GM21619 (cell line): ENCODE measurements at regions not wholly inside any gene's neighbourhood (a gene's known extent, or its start where the extent isn't known, plus 50 kb on each side); places are given as distances from the start of the nearest gene placed in this dataset.

Source experiments
- ATAC-seq: cut with Tn5 transposase; IDR thresholded peaks from one replicate; pipeline ENCODE4 v1.9.1; 2021; ENCODE audit not compliant: unreplicated experiment

GRCh38 chr1:98211271-98211845, 290.5 kb upstream of the DPYD start:
- ATAC-seq = no peak

DNA sequence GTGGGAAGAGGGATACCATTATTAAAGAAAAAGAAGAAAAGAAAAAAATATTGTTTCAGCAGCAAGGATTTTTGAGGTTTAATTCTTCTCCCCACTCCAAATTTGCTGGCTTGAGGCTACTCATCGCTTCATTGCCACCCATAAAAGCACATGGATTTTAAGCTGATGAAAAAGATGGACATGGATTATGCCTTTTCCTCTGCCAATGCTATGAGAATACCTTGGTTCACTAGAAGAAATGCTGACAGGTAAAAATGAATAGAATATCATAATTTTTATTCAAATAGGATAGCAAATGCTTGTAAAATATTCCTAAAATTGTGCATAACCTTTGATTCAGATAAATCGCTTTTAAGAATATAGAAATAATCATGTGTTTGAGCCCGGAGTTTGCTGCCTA, 289.7 kb upstream of the DPYD start:
- no peak for ATAC-seq

DNA sequence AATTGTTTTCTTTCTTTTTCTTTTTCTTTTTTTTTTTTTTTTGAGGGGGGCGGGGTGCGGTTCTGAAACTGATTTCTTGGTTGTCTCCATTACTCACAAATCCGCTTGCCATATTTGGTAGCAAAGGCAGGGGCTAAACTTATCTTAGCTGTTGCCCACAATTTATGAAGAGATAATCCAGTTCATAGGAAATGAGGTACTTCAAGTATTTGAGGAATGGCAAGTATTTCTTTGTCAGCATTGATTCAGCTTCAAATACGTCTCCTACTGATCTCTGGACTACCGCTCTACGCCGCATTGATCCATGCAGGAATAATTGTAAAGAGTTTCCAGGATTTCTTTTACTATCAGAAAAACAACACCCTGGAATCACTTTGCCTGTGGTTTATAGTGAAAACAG, 289.2 kb upstream of the DPYD start:
- no peak for ATAC-seq

DNA sequence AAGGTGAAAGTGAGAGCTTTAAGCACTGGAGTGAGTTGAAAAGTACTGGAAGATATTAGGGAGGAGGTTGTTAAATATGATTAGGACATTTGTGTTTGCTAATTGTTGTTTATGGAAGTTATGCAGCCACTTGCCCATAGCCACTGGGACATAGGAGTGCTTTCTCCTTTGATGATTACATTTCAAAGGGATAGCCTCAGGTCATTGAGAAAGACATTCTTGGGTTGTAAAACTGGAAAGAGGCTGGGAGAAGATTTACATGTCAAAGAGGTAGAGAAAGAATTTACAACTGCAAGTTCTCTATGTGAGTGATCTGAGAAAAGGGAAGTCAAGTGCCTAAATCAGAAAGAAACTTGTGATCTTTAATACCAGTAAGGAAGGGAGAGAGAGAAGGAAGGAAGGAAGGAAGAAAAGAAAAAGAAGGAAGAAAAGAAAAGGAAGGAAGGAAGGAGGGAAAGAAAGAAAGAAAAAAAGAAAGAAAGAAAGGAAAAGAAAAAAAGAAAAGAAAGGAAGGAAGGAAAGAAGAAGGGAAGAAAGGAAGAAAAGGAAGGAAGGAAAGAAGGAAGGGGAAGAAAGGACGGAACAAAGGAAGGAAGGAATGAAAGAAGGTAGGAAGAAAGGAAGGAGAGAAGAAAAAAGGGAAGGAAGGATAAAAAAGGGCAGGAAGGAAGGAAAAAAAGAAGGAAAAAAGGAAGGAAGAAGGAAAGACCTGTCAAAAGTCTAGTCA, 284.6 kb upstream of the DPYD start:
- no peak for ATAC-seq

- ATAC-seq = no peak
These were observed 282.6 kb upstream of the DPYD start for GRCh38 chr1:98203466-98203865.

- no peak for ATAC-seq
These were observed 280.8 kb upstream of the DPYD start for GRCh38 chr1:98201666-98202081.

DNA sequence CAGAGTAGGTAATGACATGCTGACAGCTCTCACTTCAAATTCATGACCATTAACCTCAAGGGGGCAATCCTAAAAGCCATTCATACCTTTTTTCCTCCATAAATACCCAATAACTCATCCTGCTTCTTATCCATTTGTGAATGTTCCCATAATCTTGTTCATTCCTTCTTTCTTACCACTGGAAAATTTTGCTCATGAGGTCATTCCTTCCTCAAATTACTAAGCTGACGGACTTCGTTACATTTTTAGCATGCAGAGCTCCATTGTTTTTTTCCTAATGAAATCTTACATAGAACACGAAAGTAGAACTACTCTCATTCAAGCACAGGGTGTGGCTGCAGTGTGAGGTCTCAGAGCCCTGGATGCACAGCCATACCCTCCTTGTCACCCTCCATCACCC, 276.5 kb upstream of the DPYD start:
- ATAC-seq = no peak

GRCh38 chr1:98196012-98196411, 275.2 kb upstream of the DPYD start:
- ATAC-seq = no peak

DNA sequence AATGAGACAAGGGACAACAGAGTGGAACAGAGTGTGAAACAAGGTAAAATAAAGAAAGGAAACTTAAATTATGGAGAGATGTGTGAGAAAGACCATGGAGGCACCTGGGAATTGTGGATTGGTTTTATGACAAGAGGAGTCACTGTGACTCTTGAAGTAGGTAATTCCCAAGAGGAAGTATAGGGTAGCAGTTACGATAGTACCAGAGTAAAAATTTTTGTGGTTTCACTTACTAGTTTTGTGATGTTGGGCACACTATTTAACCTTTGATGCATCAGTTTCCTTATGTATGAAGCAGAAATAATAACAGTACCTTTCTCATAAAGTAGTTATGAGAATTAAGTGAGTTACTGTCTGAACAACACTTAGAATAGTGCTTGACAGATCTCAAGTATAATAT, 267.9 kb upstream of the DPYD start:
- no peak for ATAC-seq

DNA sequence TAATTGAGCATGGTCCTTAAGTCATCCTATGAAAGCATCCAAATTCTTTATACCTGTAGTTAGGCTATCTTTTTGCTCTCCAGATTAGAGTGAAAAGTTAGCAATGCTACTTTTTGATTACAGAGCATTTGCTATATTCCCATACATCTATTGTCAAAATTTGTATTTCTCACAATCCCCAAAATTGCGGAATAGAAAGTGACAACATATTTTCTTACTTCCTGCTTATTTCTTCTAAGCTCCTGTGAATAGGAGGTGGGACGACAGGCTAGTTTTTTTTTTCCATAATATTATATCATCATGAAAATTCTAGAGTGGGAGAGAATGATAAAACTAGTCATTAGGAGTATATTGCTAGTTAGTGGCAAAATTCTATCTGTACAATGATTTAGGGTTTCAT, 264.0 kb upstream of the DPYD start:
- ATAC-seq = no peak

DNA sequence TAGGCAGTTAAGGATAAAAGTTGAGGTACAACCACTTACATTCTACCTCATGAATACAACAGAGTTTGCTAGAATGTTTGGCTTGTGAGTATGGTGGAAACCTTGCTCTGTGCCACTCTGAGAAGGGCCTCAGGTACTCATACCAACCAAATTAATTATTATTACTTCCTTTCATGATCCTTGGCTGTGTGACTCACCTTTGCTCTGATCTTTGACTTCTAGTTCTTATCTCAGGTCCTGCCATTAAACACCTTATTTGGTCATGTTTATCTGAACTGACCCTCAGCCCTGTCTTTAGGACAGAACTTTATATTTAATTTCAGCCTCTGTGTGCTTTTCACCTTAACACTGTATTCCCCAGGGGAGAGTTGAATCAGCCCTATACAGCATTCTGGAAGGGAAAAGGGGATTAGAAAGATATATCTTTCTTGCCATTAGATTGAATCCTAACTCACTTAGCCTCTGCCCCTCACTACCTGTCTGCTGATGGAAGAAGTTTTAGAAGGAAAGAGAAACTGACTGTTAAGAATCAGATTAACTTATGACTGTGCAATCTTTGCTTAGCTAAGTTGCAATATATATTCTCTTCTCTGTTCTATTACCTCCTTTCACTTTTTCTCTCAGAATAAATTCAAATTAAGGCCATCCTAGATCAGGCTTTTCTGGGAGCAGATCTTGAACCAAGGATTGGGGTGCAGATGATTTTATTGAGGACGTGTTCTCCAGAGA, 260.4 kb upstream of the DPYD start:
- no peak for ATAC-seq

GRCh38 chr1:98179151-98179773, 258.4 kb upstream of the DPYD start:
- ATAC-seq = no peak

GRCh38 chr1:98177751-98178150, 256.9 kb upstream of the DPYD start:
- no peak for ATAC-seq

GRCh38 chr1:98176936-98177335, 256.1 kb upstream of the DPYD start:
- no peak for ATAC-seq

GRCh38 chr1:98176414-98176813, 255.6 kb upstream of the DPYD start:
- ATAC-seq = no peak

DNA sequence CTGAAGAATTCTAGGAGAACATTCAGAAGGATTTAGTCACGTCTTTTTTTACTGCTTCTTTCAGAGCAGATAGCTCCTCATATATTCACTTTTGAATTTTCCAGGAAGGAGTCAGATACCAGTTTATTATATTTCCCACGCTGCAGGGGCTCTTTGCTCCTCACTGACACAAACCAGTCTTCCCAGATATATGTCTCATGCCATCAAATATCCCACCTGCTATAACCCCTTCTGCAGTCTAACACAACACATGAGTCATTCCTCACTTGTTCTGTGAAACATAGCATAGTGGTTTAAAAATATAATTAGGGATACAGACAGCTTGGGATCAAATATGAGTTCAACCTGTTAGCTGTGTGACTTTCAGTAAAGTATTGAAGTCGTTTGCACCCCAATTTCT, 251.7 kb upstream of the DPYD start:
- ATAC-seq = no peak

GRCh38 chr1:98172022-98172421, 251.2 kb upstream of the DPYD start:
- no peak for ATAC-seq

GRCh38 chr1:98164509-98164908, 243.7 kb upstream of the DPYD start:
- no peak for ATAC-seq

- no peak for ATAC-seq
These were observed 236.9 kb upstream of the DPYD start for GRCh38 chr1:98157524-98158313.

GRCh38 chr1:98147280-98147679, 226.4 kb upstream of the DPYD start:
- ATAC-seq = no peak

DNA sequence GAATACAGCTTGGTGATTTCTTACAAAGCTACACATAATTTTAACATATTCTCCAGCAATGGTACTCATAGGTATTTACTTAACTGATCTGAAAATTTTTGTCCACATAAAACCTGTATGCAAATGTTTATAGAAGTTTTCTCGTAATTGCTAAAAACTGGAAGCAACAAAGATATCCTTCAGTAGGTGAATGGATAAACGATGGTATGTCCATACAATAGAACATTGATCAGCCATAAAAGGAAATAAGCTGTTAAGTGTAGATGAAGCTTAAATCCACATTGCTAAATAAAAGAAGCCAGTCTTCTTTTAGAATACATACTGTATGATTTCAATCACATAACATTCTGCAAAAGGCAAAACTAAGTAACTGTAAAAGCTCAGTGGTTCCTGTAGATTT, 224.8 kb upstream of the DPYD start:
- no peak for ATAC-seq
